Stimulated activated CD4-positive, alpha-beta T cell treated with anti-CD3 and anti-CD28 coated beads, Interleukin-2, amount 100 ng/mL, for 24 hours (primary cell): ENCODE measurements at regions not wholly inside any gene's neighbourhood (a gene's known extent, or its start where the extent isn't known, plus 50 kb on each side); places are given as distances from the start of the nearest gene placed in this dataset.

Experiments used
- DNase-seq, 2 donors: peaks; one replicate each; pipeline ENCODE4 v3.0.0-alpha.2; 2020

DNA sequence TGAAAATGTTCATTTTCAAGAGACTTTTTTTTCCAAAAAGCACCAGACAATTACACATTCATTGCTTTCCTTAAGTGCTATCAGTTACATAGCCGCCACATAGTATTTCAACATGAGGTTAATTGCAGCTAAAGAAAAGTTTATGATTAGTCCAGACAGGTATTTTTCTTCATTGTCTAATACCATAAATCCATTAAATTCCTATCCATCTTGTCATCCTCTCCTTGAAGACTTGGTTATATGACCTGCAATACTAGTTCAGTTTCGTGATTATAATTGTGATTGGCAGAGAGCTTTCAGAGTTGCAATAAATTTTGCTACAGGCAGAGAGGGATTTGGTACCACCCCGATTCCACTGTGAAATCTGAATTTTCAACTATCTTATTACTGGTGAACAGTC lies 437.7 kb downstream of the GPATCH2 start:
- DNase-seq, result no peak

DNA sequence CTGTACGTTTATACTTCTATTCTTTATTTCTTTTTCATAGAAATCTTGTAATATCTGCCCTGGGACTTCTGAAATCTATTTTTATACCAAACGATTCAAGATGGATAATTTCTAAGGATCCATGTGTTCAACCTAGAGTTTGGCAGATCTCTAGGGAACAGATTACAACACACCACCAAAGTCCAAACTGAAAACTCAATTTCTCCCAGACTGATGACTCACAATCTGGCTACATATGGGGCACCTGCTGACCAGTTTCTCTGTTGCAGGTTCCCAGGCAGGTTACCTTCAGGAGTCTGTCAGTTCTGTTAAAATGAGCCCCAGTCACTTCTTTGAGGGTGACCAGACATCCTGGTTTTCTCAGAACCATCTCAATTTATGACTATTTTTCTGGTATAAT lies 439.4 kb downstream of the GPATCH2 start:
- no peak for DNase-seq

DNA sequence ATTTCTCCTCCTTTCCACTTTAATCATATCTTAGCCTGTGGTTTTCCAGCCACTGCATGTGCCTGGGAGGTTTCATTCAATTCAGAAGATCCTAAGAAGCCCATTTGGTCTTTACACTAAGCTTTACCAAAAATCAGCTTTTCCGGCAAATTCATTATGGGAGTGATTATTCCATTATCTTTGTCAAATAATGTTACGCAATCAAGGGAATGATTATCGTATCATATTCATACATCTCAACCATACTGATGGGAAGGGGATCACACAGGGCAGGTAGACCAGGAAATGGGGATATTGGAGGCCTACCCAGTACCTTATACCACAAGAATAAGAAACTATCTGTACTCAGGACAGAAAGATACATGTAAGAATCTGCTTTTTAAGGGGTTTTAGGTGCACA lies 440.5 kb downstream of the GPATCH2 start:
- DNase-seq, result no peak

DNA sequence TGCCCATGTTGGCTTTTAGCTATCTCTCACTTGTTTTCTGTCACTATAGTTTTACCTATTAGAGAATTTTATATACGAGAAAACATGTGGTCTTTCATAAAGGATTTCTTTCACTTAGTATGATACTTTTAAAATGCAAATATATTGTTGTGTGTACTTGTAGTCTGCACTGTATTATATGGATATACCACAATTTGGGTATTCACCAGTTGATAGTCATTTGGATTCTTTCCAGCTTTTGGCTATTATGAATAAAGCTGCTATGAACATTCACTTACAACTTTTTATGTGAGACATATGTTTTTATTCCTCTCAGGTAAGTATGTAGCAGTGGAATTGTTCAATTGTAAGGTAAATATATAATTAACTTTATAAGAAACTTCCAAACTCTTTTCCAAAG lies 441.5 kb downstream of the GPATCH2 start:
- no peak for DNase-seq

DNA sequence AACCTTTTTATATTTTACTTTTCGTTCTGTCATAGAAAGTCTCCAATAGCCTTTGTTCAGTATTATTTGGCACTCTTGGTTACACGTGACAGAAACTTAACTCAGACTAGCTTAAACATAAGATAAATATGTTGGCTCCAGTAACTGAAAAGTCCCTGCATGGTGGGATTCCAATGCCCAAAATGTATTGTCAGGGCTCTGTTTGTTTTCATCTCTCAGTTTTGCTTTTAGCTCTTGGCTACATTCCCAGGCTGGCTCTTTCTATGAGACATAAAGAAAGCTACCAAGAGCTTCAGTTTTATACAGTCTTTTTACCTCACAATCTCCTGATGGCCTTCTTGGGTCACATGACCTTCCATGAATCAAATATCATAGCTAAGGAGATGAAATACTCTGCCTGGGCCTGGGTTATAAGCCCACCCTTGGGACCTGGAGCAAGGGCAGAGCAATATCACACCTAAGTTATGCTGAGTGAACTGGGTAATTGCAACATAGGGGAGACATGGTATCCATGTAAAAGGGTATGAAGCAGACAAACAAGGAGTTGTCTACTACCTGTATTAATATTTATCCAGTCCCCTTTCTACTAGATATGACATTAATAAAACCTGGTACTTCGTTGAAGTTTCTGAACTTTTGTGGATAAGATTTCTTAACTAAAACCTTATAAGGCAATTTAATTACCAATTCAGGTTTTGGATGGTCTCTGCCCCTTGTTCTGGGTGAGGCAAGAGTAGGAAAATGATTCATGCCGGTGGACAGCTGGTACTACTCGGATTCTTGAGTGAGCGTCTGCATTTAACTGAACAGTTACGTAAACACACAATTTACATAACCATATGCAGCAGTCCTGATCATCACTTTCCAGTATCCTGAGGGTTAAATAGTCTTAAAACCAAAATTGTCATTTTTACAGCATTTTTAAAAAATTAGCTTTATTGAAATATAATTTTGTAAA lies 442.3 kb downstream of the GPATCH2 start:
- DNase-seq, result no peak

DNA sequence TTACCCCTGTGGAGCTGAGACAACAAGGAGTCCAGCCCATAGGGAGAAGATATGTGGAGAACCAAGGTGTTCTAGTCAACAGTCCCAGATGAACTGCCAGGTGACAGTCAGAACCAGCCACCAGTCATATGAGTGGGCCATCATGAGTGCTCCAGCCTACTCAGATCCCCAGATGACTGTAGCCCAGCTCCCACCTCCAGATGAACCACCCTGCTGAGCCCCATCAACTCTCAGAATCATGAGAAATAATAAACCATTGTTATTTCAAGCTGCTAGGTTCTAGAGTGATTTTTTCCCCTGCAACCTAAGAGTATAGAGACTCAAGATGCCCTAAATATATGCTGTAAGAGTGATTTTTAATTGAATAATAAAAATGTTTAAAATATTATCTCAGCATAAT lies 444.2 kb downstream of the GPATCH2 start:
- DNase-seq, result no peak

DNA sequence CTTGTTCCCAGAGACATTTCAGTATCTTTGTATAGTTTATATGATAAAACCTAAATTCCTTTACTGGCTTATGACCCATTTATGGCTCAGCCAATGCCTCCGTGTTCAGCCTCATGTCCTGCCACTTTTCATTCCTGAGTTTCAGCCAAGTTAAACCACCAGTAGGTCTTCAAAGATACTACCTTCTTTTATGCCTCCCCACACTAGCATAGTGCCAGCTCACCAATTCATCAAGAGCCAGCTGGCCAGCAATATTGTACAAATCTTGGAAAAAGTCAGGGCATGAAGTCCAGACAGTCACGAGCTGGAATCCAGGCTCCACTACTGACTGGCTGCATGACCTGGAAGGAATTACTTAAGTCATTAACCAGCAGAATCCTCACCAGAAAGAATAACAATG lies 446.0 kb downstream of the GPATCH2 start:
- DNase-seq, result no peak

DNA sequence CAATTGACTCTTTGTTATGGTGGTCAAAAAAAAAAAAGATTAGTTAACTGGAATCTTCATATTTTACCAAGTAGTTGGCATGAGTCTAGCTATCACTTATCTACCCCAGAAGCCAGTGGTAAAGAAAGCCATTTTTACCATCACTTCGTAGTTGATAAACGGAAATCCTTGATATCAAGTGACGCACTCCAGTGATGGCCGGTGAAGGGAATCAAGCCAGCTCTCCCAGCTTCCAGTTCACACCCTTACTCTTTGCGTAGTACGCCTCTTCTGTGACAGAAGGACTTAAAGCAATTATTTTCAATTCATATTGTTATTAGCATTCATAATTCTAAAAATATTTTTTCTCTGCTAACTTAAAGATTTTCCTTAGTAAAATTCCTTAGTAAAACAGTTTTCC lies 447.9 kb downstream of the GPATCH2 start:
- no peak for DNase-seq

DNA sequence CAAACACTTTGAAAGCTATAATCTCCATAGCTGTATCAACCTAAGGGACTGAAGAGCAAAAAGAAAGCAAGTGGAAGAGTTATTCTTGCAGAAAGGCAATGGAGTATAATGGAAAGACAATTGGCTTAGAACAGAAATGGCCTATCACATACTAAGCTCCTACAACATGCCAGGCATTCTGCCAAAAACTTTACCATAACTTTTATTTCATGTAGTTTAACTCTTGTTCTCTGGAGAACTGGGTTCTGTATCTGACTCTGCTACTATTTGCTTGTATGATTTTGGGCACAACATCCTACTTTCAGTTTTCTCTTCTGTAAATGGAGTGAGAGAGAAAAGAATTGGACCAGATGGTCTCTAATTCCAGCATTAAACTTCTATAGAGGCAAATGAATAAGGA lies 449.1 kb downstream of the GPATCH2 start:
- no peak for DNase-seq

DNA sequence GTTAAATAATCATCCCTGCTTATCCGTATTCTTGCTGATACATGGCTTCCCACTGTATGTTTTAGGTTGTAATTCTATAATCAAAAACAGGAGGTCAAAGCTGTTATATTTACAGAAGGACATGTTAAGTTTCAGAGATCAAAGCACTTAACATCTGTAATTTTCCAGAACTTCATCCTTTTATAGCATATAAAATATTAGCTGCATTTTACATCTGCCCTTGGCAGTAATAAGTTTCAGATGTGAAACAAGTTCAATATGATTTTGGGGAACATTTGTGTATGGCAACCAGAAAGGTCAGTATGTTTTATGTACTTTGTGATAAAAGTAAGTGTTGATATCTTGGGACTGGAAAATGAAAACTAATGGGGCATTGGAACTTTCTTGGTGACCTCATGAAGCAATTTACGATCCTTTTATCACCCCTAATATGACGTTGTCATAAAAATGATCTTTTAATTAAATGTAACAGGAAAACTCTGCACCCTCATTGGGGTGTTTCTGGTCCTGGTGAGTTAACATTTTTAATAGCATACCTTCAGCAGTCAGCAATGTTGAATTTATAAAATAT lies 449.6 kb downstream of the GPATCH2 start:
- no peak for DNase-seq

DNA sequence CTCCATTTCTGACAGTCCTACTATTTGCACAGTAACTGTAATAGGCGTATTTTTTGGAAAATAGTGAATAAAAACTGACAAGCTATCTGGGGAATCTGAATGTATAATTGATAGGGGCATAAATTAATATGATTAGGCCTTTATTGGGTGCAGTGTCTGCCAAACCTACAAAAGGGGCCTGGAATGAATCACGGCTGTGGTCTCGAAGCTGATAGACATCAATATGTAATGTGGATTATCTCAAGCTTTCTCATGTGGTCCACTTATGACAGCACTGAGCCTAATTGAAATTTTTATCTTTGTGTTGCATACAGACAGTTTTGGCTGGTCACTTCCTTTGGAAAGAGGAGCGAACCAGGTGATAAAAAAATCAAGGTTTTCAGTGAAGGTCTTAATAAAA lies 450.4 kb downstream of the GPATCH2 start:
- DNase-seq, result no peak

DNA sequence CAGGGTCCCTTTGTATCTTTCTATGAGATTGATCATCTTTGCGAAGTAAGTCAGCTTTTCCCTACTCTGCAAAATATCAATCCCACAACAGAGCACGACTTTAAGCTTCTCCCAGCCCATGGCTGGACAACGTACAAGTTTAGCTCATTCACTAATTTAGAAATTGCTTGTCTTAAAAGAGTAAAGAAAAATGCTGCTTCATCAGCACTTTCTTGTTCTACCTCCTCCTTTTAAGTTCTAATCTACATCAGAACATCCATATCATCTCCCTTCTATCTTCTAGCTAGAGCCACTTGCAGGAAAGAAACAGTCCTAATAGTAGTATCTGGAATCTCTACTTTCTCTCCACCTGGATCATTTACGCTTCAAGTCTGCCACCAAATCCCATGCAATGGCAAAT lies 441.2 kb upstream of the ESRRG start:
- no peak for DNase-seq

DNA sequence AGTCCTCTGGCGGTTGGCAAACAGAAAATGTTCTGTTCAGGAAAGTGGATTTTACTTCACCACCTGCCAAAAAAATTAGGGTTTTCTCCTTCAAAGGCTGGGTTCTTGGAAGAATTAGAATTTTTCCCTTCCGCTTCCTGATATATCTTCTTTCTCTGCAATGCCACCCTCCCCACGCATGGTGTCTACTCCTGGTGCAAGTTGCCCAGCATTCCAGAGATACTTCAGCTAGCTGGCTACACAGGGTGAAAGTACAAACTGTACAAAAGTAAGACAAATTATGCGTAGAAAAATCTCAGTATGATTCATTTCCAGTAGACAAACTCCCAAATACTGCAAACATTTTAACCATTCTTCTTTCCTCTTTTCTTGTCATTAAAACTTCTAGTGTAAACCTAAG lies 430.1 kb upstream of the ESRRG start:
- no peak for DNase-seq

DNA sequence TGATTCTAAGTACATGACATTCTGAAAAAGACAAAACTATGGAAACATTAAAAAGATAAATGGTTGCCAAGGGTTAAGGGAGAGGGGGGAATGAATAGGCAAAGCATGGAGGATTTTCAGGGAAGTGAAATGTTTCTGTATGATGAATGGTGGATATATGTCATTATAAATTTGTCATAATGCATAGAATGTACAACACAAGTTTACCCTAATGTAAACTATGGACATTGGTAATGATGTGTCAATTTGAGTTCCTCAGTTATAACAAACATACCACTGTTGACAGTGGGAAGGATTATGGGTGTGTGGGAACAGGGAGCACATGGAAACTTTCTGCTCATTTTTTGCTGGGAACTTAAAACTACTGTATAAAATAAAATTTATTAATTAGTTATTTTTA lies 427.1 kb upstream of the ESRRG start:
- no peak for DNase-seq

DNA sequence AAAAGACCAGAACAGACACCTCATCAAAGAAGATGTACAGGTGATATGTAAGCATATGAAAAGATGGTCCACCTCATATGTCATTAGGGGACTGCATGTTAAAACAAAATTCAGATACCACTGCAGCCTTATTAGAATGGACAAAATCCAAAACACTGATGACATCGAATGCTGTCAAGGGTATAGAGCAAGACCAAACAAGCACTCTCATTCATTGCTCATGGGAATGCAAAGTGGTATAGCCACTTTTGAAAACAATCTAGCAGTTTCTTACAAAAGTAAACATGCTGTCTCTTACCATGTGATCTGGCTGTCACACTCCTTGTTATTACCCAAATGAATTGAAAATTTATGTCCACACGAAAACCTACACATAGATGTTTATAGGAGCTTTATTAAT lies 426.6 kb upstream of the ESRRG start:
- DNase-seq, result no peak

DNA sequence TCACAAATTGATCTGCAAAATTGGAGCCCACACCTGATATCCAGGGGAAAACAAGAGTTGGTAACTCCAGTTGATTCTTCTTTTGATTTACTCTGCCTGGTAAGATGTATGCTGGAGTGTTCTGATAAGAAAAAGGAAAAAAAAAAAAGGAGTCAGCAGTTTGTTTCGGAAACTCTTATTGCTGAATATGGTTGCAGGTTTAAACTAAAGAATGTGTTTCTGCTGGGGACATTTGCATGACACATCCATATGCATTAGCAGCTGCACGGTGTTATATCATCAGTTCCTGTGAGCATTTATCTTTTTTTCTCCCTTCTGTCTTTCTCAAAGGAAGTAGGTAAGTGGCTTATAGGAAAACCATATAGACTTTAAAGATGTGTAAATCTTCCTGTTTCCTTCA lies 418.5 kb upstream of the ESRRG start:
- DNase-seq, result no peak

DNA sequence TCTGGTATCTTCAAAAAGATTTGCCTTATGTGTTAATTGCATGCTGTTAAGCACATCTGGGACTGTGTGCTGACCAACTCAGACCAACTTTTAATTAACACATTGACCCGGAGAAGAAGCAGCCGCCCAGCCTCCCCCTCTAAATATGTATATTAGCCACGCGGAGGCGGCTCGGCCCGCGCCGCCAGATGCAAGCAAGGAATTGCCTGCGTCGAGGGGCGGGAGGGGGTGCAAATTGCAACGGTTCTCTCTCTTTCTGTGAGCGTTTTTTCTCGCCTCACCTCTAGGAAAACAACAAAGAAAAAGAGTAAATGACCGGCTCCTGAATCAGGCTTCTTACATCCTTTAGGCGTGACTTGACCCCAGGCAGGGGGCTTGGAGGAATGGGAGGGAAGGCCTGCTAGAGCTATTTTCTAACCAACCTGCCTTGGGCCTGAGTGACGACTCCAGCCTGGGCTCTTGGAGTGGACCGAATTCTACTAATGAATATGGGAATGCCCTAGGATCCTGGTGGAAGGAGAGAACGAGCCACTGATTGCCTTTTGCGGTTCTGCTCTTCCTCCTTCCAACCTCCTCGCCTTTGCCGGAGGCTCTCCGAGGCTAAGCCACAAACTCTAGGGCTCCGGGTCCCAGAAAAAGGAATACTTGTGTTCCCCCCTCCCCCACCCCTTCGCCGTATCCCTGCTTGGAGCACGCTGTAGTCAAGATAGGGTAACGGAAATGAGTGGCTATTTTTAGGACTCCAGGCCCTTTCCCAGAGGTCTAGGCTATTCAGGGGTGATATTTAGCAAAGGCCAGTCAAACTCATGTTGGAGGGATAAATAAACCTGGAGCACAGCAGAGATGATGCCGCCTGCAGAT lies 417.0 kb upstream of the ESRRG start:
- DNase-seq, result no peak

DNA sequence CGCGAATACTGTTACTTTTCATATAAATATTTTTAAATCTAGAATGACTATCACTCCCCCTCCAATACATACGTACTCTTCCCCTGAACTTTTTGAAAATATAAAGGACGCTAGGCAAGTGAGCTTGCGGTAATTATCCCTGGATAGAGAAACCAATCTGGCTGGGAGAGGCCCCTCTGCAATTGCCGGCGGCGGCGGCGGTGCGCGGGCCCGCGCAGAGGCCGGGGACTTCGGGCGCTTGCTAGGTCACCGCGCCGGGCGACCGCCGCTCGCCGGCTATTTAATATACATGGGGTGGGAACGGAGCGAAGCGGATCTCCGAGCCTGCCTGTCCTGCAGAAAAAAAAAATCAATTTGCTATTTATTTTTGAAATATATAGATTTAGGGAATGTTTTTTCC lies 416.3 kb upstream of the ESRRG start:
- no peak for DNase-seq

DNA sequence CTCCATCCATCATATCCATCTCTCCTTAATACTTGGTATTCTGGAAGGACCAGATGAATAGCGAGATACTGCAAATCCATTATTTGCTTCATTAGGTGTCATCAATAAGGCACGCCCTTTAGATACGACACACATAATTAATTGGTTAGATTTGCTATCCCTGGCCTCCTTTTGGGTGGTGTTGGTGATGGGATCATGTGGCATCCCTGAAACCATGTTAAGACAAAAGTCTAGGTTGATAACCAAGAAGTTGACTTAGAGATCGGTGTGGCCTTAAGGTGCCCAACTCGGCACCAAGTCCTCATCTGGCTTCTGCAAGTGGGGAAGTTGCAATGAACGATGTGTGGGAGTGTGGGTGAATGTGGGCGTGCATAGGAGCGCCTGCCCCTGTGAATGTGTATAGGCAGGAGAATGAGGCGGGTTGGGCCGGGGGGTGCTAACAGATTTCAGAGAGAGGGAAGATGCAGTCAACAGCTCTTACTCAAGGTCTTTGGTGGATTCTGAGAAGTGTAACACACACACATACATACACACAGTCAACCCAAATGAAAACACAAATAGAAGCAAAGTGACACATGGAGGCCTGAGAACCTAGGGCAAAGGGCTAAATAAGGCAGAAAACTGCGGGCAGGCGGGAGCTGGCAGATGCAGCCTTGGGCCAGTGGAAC lies 415.7 kb upstream of the ESRRG start:
- DNase-seq, result no peak

DNA sequence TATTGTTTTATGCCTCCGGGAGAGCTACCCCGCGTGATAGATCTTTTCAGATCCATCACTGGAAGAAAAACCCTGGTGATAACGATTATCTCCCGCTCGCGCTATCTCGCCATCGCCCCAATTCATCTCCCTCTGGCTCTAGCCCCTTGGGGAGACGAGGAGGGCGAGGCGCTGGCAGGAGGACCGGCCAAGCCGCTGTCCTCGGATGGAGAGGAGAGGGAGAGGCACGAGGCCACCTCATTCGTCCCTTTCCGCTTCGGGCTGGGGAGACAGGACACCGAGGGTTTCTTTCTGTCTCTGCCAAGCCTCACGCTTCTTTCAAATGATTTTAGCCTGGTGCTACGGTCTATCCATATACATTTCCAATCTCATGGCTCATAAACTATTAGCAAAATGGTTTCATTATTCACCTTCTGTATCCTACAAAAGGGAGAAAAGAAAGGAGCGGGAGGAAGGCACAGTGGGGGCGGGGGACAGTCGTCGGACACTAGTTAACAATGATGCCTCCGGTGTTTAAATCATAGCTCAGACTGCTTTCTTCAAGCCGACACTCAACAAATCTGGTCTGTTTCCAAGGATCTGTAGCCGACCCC lies 415.0 kb upstream of the ESRRG start:
- no peak for DNase-seq

DNA sequence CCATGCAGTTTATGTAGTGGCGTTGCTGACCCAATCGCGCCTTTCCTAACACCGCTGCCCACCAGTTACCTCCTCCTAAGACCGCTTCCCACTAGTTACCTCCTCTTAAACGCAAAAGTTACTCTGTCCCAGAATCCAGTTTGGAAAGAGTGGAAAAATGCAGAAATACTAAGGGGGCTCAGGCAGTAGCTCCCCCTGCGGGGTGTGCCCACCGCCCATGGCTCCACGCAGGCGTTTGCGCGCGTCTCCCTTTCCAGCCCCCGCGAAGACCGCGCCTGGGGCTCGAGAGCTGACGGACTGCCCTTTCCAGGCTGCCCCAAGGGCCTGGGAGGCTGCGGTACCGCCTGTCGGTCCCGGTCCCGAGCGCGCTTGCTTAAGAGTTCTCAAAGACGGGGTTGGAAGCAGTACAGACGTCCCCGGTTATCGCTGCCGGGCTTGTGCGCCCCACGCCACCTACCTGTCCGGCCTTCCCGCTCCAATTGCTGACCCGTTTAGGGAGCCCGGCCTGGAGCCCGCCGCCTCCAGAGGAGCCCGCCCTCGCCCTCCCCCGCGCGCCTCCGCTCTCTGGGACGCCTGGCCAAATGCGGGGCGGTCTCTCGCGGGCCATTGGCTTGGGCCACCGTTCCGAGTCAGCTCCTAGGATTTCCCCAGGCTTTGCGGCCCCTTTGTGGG lies 414.1 kb upstream of the ESRRG start:
- DNase-seq, result no peak

DNA sequence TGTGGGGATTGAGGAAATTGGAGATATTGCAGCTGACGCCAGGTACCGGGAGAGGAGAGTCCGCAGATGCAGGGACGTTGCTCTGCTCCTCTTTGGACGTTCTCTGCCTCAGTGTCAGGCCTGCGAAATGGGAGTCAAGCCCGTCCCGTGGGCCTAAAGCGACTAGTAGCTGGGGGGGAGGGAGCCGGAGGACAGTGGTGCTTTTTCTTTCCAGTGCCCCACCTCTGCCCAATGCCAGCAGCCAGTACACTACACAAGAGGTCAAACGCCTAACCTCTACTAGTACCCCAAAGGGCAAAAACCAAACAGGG lies 413.6 kb upstream of the ESRRG start:
- DNase-seq, result no peak
